ENCODE measurements at regions not wholly inside any gene's neighbourhood (a gene's known extent, or its start where the extent isn't known, plus 50 kb on each side); places are given as distances from the start of the nearest gene placed in this dataset.

- Mint-ChIP-seq H3K4me1 (no peaks in the 10 kb centered on the region), H3K36me3 (ENCODE audit: low read depth) (no peaks in the 10 kb centered on the region), H3K27me3 (no peaks in the 10 kb centered on the region), H3K4me3 (no peak overlapping the region), H3K27ac (no peak overlapping the region), H3K9me3 (peaks cover 3% of the 10 kb centered on the region)
- no peak for DNase-seq
- CTCF ChIA-PET = no interaction called here
- POLR2A ChIA-PET = no interaction called here
Measured at GRCh38 chr3:78165876-78166275, 1126.0 kb downstream of the ROBO2 start.

- H3K4me3 Mint-ChIP-seq = no peak overlapping the region
- H3K9me3 Mint-ChIP-seq = peaks cover 5% of the 10 kb centered on the region
- no peak overlapping the region for H3K27ac Mint-ChIP-seq
- POLR2A ChIA-PET = no interaction called here
- CTCF ChIA-PET = no interaction called here
- H3K4me1 Mint-ChIP-seq = no peaks in the 10 kb centered on the region
- H3K27me3 Mint-ChIP-seq = no peaks in the 10 kb centered on the region
- no peak for DNase-seq
- H3K36me3 Mint-ChIP-seq (ENCODE audit: low read depth) = no peaks in the 10 kb centered on the region
Measured at GRCh38 chr3:78174821-78175220, 1134.9 kb downstream of the ROBO2 start.

- no peaks in the 10 kb centered on the region for H3K4me1 Mint-ChIP-seq
- H3K27ac Mint-ChIP-seq = no peak overlapping the region
Measured at GRCh38 chr3:78176869-78177268, 1137.0 kb downstream of the ROBO2 start.

GRCh38 chr3:78177780-78178179 is 1137.9 kb downstream of the ROBO2 start:
- H3K4me3 Mint-ChIP-seq = no peak overlapping the region
- H3K27ac Mint-ChIP-seq = no peak overlapping the region
- ChIA-PET CTCF (no interaction called here), POLR2A (no interaction called here)
- no peaks in the 10 kb centered on the region for H3K27me3 Mint-ChIP-seq
- peaks cover 5% of the 10 kb centered on the region for H3K9me3 Mint-ChIP-seq
- no peak for DNase-seq
- H3K36me3 Mint-ChIP-seq (ENCODE audit: low read depth) = no peaks in the 10 kb centered on the region
- no peaks in the 10 kb centered on the region for H3K4me1 Mint-ChIP-seq

More at GRCh38 chr3:78176869-78177268, 1137.0 kb downstream of the ROBO2 start:
- POLR2A ChIA-PET = no interaction called here
- Mint-ChIP-seq H3K36me3 (ENCODE audit: low read depth) (no peaks in the 10 kb centered on the region), H3K9me3 (peaks cover 5% of the 10 kb centered on the region), H3K27me3 (no peaks in the 10 kb centered on the region), H3K4me3 (no peak overlapping the region)
- CTCF ChIA-PET = no interaction called here
- DNase-seq = no peak

GRCh38 chr3:78178209-78178608 is 1138.3 kb downstream of the ROBO2 start:
- Mint-ChIP-seq H3K4me1 (no peaks in the 10 kb centered on the region), H3K9me3 (peaks cover 5% of the 10 kb centered on the region), H3K27me3 (no peaks in the 10 kb centered on the region), H3K4me3 (no peak overlapping the region), H3K27ac (no peak overlapping the region), H3K36me3 (ENCODE audit: low read depth) (no peaks in the 10 kb centered on the region)
- CTCF ChIA-PET = no interaction called here
- POLR2A ChIA-PET = no interaction called here
- no peak for DNase-seq

GRCh38 chr3:78178740-78179363 is 1139.0 kb downstream of the ROBO2 start:
- H3K27ac Mint-ChIP-seq = no peak overlapping the region
- H3K36me3 Mint-ChIP-seq (ENCODE audit: low read depth) = no peaks in the 10 kb centered on the region
- H3K4me1 Mint-ChIP-seq = no peaks in the 10 kb centered on the region
- H3K9me3 Mint-ChIP-seq = peaks cover 5% of the 10 kb centered on the region
- ChIA-PET CTCF (no interaction called here), POLR2A (no interaction called here)
- no peak for DNase-seq
- no peak overlapping the region for H3K4me3 Mint-ChIP-seq
- no peaks in the 10 kb centered on the region for H3K27me3 Mint-ChIP-seq

- DNase-seq = no peak
- H3K27ac Mint-ChIP-seq = no peak overlapping the region
- no peaks in the 10 kb centered on the region for H3K4me1 Mint-ChIP-seq
- no peaks in the 10 kb centered on the region for H3K27me3 Mint-ChIP-seq
- ChIA-PET CTCF (no interaction called here), POLR2A (no interaction called here)
- no peaks in the 10 kb centered on the region for H3K36me3 Mint-ChIP-seq (ENCODE audit: low read depth)
- no peak overlapping the region for H3K4me3 Mint-ChIP-seq
- no peaks in the 10 kb centered on the region for H3K9me3 Mint-ChIP-seq
Measured at GRCh38 chr3:78183906-78184599, 1144.2 kb downstream of the ROBO2 start.

GRCh38 chr3:78186404-78186803 is 1146.5 kb downstream of the ROBO2 start:
- no peaks in the 10 kb centered on the region for H3K4me1 Mint-ChIP-seq
- H3K27me3 Mint-ChIP-seq = no peaks in the 10 kb centered on the region
- no peak for DNase-seq
- ChIA-PET CTCF (no interaction called here), POLR2A (interaction anchor here (0.7 kb wide), 1 partner anchor 46 kb away, joined by 3 read pairs; no protein-coding TSS in a partner anchor)
- H3K27ac Mint-ChIP-seq = no peak overlapping the region
- H3K36me3 Mint-ChIP-seq (ENCODE audit: low read depth) = no peaks in the 10 kb centered on the region
- H3K4me3 Mint-ChIP-seq = no peak overlapping the region
- peaks cover 8% of the 10 kb centered on the region for H3K9me3 Mint-ChIP-seq

GRCh38 chr3:78201091-78201490 is 1161.2 kb downstream of the ROBO2 start:
- Mint-ChIP-seq H3K4me3 (no peak overlapping the region), H3K36me3 (ENCODE audit: low read depth) (no peaks in the 10 kb centered on the region), H3K9me3 (no peaks in the 10 kb centered on the region), H3K4me1 (no peaks in the 10 kb centered on the region), H3K27ac (no peak overlapping the region), H3K27me3 (no peaks in the 10 kb centered on the region)
- ChIA-PET CTCF (no interaction called here), POLR2A (interaction anchor here (0.5 kb wide), 1 partner anchor 402 kb away, joined by 3 read pairs; no protein-coding TSS in a partner anchor)
- DNase-seq = no peak

- H3K4me1 Mint-ChIP-seq = no peaks in the 10 kb centered on the region
Measured at GRCh38 chr3:78204977-78205376, 1165.1 kb downstream of the ROBO2 start.

GRCh38 chr3:78221300-78221699 is 1181.4 kb downstream of the ROBO2 start:
- ChIA-PET CTCF (no interaction called here), POLR2A (no interaction called here)
- Mint-ChIP-seq H3K4me3 (no peak overlapping the region), H3K27ac (no peak overlapping the region), H3K27me3 (no peaks in the 10 kb centered on the region), H3K36me3 (ENCODE audit: low read depth) (no peaks in the 10 kb centered on the region), H3K9me3 (peaks cover 7% of the 10 kb centered on the region), H3K4me1 (no peaks in the 10 kb centered on the region)
- DNase-seq = no peak

More at GRCh38 chr3:78204977-78205376, 1165.1 kb downstream of the ROBO2 start:
- H3K36me3 Mint-ChIP-seq (ENCODE audit: low read depth) = no peaks in the 10 kb centered on the region
- no peak overlapping the region for H3K27ac Mint-ChIP-seq
- H3K4me3 Mint-ChIP-seq = no peak overlapping the region
- DNase-seq = no peak
- POLR2A ChIA-PET = no interaction called here
- no peaks in the 10 kb centered on the region for H3K9me3 Mint-ChIP-seq
- no peaks in the 10 kb centered on the region for H3K27me3 Mint-ChIP-seq
- CTCF ChIA-PET = no interaction called here

- ChIA-PET POLR2A (no interaction called here), CTCF (no interaction called here)
- H3K27ac Mint-ChIP-seq = no peak overlapping the region
Measured at GRCh38 chr3:78221796-78222195, 1181.9 kb downstream of the ROBO2 start.

GRCh38 chr3:78235841-78236240 is 1195.9 kb downstream of the ROBO2 start:
- no peak for DNase-seq
- Mint-ChIP-seq H3K36me3 (ENCODE audit: low read depth) (no peaks in the 10 kb centered on the region), H3K4me1 (no peaks in the 10 kb centered on the region), H3K9me3 (peaks cover 5% of the 10 kb centered on the region), H3K27ac (no peak overlapping the region), H3K27me3 (no peaks in the 10 kb centered on the region), H3K4me3 (no peak overlapping the region)
- POLR2A ChIA-PET = no interaction called here
- CTCF ChIA-PET = no interaction called here

More at GRCh38 chr3:78221796-78222195, 1181.9 kb downstream of the ROBO2 start:
- Mint-ChIP-seq H3K4me3 (no peak overlapping the region), H3K36me3 (ENCODE audit: low read depth) (no peaks in the 10 kb centered on the region), H3K27me3 (no peaks in the 10 kb centered on the region), H3K4me1 (no peaks in the 10 kb centered on the region), H3K9me3 (peaks cover 7% of the 10 kb centered on the region)
- no peak for DNase-seq

- H3K27me3 Mint-ChIP-seq = no peaks in the 10 kb centered on the region
- no peaks in the 10 kb centered on the region for H3K36me3 Mint-ChIP-seq (ENCODE audit: low read depth)
- POLR2A ChIA-PET = no interaction called here
- no peak overlapping the region for H3K4me3 Mint-ChIP-seq
- CTCF ChIA-PET = no interaction called here
- no peak overlapping the region for H3K27ac Mint-ChIP-seq
- no peaks in the 10 kb centered on the region for H3K4me1 Mint-ChIP-seq
- DNase-seq = no peak
- peaks cover 13% of the 10 kb centered on the region for H3K9me3 Mint-ChIP-seq
Measured at GRCh38 chr3:78238811-78239210, 1198.9 kb downstream of the ROBO2 start.
